ENCODE measurements at regions not wholly inside any gene's neighbourhood (a gene's known extent, or its start where the extent isn't known, plus 50 kb on each side); places are given as distances from the start of the nearest gene placed in this dataset.

DNA sequence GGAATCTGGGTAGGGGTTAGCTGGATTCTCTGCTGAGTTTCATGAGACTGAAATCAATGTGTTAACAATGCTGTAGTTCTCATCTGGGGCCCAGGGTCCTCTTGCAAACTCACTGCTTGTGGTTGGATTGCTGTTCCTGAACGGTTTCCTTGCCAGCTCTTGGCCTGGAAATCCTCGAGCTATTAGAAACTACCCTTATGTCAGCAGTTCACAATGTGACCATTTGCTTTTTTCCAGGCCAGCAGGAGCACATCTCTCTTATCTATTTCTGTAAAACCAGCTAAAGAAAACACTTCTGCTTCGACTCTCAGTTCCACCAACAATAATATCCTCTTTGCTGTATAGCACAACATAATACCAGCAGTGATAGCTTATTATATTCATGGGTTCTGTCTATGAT, 140.1 kb upstream of the TRAM1L1 start:
- no peak overlapping the region for H3K9ac ChIP-seq (ENCODE audit: extremely low read depth, insufficient read length, low read length)
- no peaks in the 10 kb centered on the region for H3K79me1 ChIP-seq (ENCODE audit: insufficient read depth, low read depth, low read length, poor library complexity, severe bottlenecking)
- no peak overlapping the region for H4K8ac ChIP-seq (replicated peaks; ENCODE audit: insufficient read length, low read depth, low read length)
- H2BK120ac ChIP-seq (ENCODE audit: low read depth, low read length, poor library complexity, severe bottlenecking) = no peak overlapping the region
- H3K18ac ChIP-seq (ENCODE audit: insufficient read length, low read depth, low read length) = no peak overlapping the region
- TF ChIP-seq, protein P1, sequence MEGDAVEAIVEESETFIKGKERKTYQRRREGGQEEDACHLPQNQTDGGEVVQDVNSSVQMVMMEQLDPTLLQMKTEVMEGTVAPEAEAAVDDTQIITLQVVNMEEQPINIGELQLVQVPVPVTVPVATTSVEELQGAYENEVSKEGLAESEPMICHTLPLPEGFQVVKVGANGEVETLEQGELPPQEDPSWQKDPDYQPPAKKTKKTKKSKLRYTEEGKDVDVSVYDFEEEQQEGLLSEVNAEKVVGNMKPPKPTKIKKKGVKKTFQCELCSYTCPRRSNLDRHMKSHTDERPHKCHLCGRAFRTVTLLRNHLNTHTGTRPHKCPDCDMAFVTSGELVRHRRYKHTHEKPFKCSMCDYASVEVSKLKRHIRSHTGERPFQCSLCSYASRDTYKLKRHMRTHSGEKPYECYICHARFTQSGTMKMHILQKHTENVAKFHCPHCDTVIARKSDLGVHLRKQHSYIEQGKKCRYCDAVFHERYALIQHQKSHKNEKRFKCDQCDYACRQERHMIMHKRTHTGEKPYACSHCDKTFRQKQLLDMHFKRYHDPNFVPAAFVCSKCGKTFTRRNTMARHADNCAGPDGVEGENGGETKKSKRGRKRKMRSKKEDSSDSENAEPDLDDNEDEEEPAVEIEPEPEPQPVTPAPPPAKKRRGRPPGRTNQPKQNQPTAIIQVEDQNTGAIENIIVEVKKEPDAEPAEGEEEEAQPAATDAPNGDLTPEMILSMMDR (conservative IDR thresholded peaks at IDR 0.05) = no peak
- no peak overlapping the region for H4K5ac ChIP-seq (ENCODE audit: insufficient read length, low read depth, low read length)
- H3K4me1 ChIP-seq (ENCODE audit: insufficient read depth, low read length) = no peaks in the 10 kb centered on the region
- no peak overlapping the region for H2BK5ac ChIP-seq (ENCODE audit: insufficient read length, low read length)
- no peaks in the 10 kb centered on the region for H3K23me2 ChIP-seq (ENCODE audit: insufficient read length, low read depth, low read length, poor library complexity, severe bottlenecking)
- no peaks in the 10 kb centered on the region for H3K79me2 ChIP-seq (ENCODE audit: insufficient read depth, low read length)
- no peak overlapping the region for H2AK5ac ChIP-seq (ENCODE audit: insufficient read length, low read length)
- H3K14ac ChIP-seq (ENCODE audit: insufficient read depth, low read length) = no peak overlapping the region
- H3K4ac ChIP-seq (ENCODE audit: low read depth, low read length) = no peak overlapping the region
- no peak overlapping the region for H2BK20ac ChIP-seq (ENCODE audit: low read depth, low read length, poor library complexity, severe bottlenecking)
- no peak overlapping the region for H2BK12ac ChIP-seq (ENCODE audit: insufficient read length, low read depth, low read length)
- H2AFZ ChIP-seq (ENCODE audit: low read length) = no peak overlapping the region
- Mint-ChIP-seq H3K4me3 (no peak overlapping the region), H3K27me3 (ENCODE audit: low read depth) (no peaks in the 10 kb centered on the region), H3K9me3 (peaks cover 0 to 3% of the 10 kb centered on the region in 2 experiments; a peak in 1 of 5 replicates), H3K36me3 (ENCODE audit: insufficient read depth in 1 of 3, low read depth in 3 of 3) (peaks cover 0 to 2% (median 2%) of the 10 kb centered on the region in 3 experiments; a peak in 1 of 7 replicates), H3K4me1 (no peaks in the 10 kb centered on the region), H3K27ac (peak overlapping the region in 1 of 3 experiments; percentile 68; a peak in 2 of 7 replicates)
- no peaks in the 10 kb centered on the region for H3K9me3 ChIP-seq (ENCODE audit: control insufficient read depth, low read depth, low read length)
- H3K23ac ChIP-seq (ENCODE audit: insufficient read length, low read depth, low read length) = no peak overlapping the region
- H2BK15ac ChIP-seq (ENCODE audit: low read depth, low read length) = no peak overlapping the region
- H4K91ac ChIP-seq (ENCODE audit: insufficient read length, low read depth, low read length) = no peak overlapping the region
- no peak overlapping the region for H3K27ac ChIP-seq (ENCODE audit: insufficient read length, low read depth, low read length)
- H3T11ph ChIP-seq (ENCODE audit: low read length) = no peak overlapping the region
- H4K20me1 ChIP-seq (ENCODE audit: control insufficient read depth, insufficient read depth, insufficient read length) = no peaks in the 10 kb centered on the region
- H3K56ac ChIP-seq (ENCODE audit: insufficient read length, low read depth, low read length) = no peak overlapping the region
- no peak for DNase-seq
- no peaks in the 10 kb centered on the region for H3K27me3 ChIP-seq (ENCODE audit: insufficient read depth, low read length)
- WGBS (ENCODE audit: extremely low coverage, insufficient read length, low lambda C conversion rate) = no CpG with 5 or more reads among the region's 3 CpGs
- H3K4me2 ChIP-seq (ENCODE audit: insufficient read depth, insufficient read length, low read length) = no peak overlapping the region

All from H9 (cell line).